ENCODE measurements at regions not wholly inside any gene's neighbourhood (a gene's known extent, or its start where the extent isn't known, plus 50 kb on each side); places are given as distances from the start of the nearest gene placed in this dataset.

DNA sequence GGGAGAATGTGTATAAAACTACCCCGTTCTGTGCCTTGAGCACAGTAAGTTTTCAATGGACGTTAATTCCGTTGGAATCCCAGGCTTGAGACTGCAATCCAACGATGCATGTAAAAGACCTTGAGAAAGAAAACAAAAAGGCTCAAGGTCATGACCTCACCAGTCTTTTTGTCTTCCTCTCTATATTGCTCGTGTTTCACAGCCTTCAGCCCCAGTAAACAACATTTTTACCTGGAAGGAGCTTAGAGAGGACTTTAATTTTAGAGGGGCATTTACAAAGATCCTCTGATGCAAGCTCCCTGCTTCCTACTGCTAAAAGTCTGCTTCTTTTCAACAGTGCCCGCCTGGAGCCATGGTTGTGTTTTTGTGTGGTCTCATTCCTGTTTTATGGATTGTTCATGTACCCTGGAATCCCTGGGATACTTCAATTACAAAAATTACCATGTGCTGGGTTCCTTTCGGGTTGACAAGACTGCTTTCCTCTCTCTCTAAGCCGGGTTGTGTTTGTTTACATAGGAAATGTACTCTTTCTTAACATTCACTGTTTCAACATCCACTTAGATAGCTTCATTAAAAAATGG, 320.1 kb upstream of the NFE2L3 start:
- no peaks in the 10 kb centered on the region for H3K27me3 ChIP-seq (ENCODE audit: insufficient read depth, low read depth, severe bottlenecking)
- H3K4me3 ChIP-seq (ENCODE audit: low read depth, low read length) = no peak overlapping the region
- H3K9me3 ChIP-seq (ENCODE audit: severe bottlenecking) = no peaks in the 10 kb centered on the region
- DNase-seq = no peak
- H3K36me3 ChIP-seq = no peaks in the 10 kb centered on the region
- H3K27ac ChIP-seq = no peak overlapping the region
- TF ChIP-seq, protein P1, sequence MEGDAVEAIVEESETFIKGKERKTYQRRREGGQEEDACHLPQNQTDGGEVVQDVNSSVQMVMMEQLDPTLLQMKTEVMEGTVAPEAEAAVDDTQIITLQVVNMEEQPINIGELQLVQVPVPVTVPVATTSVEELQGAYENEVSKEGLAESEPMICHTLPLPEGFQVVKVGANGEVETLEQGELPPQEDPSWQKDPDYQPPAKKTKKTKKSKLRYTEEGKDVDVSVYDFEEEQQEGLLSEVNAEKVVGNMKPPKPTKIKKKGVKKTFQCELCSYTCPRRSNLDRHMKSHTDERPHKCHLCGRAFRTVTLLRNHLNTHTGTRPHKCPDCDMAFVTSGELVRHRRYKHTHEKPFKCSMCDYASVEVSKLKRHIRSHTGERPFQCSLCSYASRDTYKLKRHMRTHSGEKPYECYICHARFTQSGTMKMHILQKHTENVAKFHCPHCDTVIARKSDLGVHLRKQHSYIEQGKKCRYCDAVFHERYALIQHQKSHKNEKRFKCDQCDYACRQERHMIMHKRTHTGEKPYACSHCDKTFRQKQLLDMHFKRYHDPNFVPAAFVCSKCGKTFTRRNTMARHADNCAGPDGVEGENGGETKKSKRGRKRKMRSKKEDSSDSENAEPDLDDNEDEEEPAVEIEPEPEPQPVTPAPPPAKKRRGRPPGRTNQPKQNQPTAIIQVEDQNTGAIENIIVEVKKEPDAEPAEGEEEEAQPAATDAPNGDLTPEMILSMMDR (IDR thresholded peaks at IDR 0.05; ENCODE audit: low read depth, low read length) = no peak

DNA sequence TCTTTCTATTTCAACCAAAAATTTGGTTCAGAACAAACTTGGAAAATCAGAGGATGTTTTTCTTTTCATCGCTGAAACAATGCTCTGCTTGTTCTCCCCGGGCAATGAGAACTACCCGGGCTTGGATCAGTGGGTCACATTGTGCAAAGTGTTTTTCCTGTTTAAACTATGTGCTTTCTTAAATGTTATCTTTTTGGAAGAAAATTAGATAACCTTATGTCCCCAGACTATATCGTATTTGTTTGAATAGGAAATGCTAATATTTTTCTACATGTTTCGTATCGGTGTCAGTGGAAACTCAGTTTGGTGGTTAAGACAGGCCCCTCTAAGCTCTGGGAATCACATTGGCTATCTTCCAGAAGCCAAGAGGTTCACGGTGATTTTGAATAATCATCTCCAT, 319.5 kb upstream of the NFE2L3 start:
- TF ChIP-seq, protein P1 (IDR thresholded peaks at IDR 0.05; ENCODE audit: low read depth, low read length) = no peak
- Histone ChIP-seq H3K4me3 (ENCODE audit: low read depth, low read length) (no peak overlapping the region), H3K27me3 (ENCODE audit: insufficient read depth, low read depth, severe bottlenecking) (no peaks in the 10 kb centered on the region), H3K27ac (no peak overlapping the region), H3K36me3 (no peaks in the 10 kb centered on the region), H3K9me3 (ENCODE audit: severe bottlenecking) (no peaks in the 10 kb centered on the region)
- DNase-seq = no peak

DNA sequence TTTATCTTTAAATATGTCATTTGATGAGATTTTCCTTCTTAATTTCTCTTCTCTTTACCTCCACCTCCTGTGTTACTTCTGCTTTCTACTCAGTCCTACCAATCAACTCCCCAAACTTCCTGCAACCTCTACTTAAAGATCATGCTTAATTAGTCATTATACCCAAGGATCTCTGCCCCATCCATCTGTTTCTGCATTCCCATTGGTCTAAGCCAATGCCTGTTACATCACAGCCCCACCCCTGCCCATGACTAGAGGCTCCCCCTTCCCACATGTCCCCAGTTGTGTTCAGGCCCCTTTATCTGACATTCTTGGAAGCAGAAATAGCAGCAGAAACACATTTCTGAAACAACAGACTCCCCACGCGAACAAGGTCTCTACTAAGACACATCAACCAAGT, 319.1 kb upstream of the NFE2L3 start:
- Histone ChIP-seq H3K36me3 (no peaks in the 10 kb centered on the region), H3K27me3 (ENCODE audit: insufficient read depth, low read depth, severe bottlenecking) (no peaks in the 10 kb centered on the region), H3K27ac (no peak overlapping the region), H3K4me3 (ENCODE audit: low read depth, low read length) (no peak overlapping the region), H3K9me3 (ENCODE audit: severe bottlenecking) (no peaks in the 10 kb centered on the region)
- TF ChIP-seq, protein P1 (IDR thresholded peaks at IDR 0.05; ENCODE audit: low read depth, low read length) = no peak
- no peak for DNase-seq

DNA sequence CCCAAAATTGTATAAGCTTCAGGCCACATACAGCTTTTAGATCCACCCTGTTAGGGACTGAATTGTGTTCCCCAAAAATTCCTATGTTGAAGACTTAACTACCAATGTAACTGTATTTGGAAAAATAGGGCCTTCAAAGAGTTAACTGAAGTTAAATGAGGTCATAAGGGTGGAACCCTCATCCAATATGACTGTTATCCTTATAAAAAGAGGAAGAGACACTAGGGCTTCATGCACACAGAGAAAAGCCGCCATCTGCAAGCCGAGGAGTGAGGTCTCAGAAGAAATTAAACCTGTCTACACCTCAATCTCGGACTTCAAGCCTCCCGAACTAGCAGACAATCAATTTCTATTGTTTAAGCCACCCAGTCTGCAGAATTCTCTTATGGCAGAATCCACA, 317.9 kb upstream of the NFE2L3 start:
- Histone ChIP-seq H3K36me3 (no peaks in the 10 kb centered on the region), H3K4me3 (ENCODE audit: low read depth, low read length) (no peak overlapping the region), H3K27ac (no peak overlapping the region), H3K9me3 (ENCODE audit: severe bottlenecking) (no peaks in the 10 kb centered on the region), H3K27me3 (ENCODE audit: insufficient read depth, low read depth, severe bottlenecking) (no peaks in the 10 kb centered on the region)
- DNase-seq = no peak
- TF ChIP-seq, protein P1 (IDR thresholded peaks at IDR 0.05; ENCODE audit: low read depth, low read length) = no peak

DNA sequence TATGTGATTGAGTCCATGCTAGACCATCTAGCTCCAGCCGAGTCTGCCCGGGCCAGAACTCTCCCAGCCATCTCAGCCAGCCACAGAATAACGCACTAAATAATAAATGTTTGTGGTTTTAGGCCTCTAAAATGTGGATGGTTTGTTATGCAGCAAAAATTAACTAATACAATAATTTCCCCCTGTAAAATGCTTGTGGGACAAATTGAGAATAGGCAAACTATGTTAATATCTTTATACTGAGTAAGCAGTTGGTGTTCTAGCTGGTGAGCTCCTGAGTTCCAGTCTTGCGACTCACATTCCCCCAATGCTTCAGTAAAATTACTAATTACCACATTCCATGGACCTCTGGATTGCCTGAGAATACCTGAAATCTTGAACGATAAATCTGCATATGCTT, 316.8 kb upstream of the NFE2L3 start:
- Histone ChIP-seq H3K27me3 (ENCODE audit: insufficient read depth, low read depth, severe bottlenecking) (no peaks in the 10 kb centered on the region), H3K9me3 (ENCODE audit: severe bottlenecking) (no peaks in the 10 kb centered on the region), H3K36me3 (no peaks in the 10 kb centered on the region), H3K27ac (no peak overlapping the region), H3K4me3 (ENCODE audit: low read depth, low read length) (no peak overlapping the region)
- DNase-seq = no peak
- TF ChIP-seq, protein P1 (IDR thresholded peaks at IDR 0.05; ENCODE audit: low read depth, low read length) = no peak

DNA sequence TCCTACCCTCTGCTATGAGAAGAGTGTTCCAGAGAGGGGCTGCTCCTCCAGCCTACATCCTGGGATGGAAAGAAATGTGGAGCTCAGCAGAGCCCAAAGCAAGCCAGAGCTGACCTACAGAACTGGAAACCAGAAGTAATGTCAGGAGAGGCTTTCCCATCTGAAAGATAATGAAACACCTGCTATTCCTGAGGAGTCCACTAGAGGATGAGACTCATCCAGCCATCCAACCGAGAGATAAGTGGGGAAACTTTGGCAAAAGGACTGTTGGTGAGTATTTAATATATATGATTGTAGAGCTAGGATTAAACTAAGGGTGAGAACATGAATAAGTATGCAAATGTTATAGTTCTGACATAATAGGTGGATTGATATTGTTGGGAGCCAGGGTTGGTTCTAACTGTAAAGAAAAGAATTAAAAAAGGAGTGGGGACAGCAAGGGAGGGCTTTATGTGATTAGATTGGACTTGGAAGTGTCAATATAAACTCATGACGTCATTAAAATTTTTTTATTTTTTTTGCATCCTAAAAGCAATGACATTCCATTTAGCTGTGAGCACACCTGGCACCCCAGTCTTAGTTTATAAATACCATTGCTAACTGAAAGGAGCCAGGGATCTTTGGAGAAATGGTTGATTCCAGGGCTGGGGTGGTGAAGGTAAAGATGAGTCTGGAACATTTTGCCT, 312.8 kb upstream of the NFE2L3 start:
- Histone ChIP-seq H3K27me3 (ENCODE audit: insufficient read depth, low read depth, severe bottlenecking) (no peaks in the 10 kb centered on the region), H3K36me3 (no peaks in the 10 kb centered on the region), H3K4me3 (ENCODE audit: low read depth, low read length) (no peak overlapping the region), H3K9me3 (ENCODE audit: severe bottlenecking) (no peaks in the 10 kb centered on the region), H3K27ac (no peak overlapping the region)
- no peak for DNase-seq
- TF ChIP-seq, protein P1 (IDR thresholded peaks at IDR 0.05; ENCODE audit: low read depth, low read length) = peak; percentile 32; the same call in 1 of the 2 replicates

Measured in WERI-Rb-1 (cell line).